ENCODE measurements at regions not wholly inside any gene's neighbourhood (a gene's known extent, or its start where the extent isn't known, plus 50 kb on each side); places are given as distances from the start of the nearest gene placed in this dataset.

GRCh38 chr2:236688563-236689392, 119.2 kb downstream of the ACKR3 start:
- no peak overlapping the region for H3K4me3 ChIP-seq (replicated peaks; ENCODE audit: low read depth, low read length)
- no peak for TF ChIP-seq CTCF (IDR thresholded peaks at IDR 0.05; ENCODE audit: low read depth, low read length, missing control alignments)
- DNase-seq (ENCODE audit: extremely low read depth, low read depth): no peak

- no peak for TF ChIP-seq CTCF (IDR thresholded peaks at IDR 0.05; ENCODE audit: low read depth, low read length, missing control alignments)
- no peak overlapping the region for H3K4me3 ChIP-seq (replicated peaks; ENCODE audit: low read depth, low read length)
- DNase-seq (ENCODE audit: extremely low read depth, low read depth): no peak
Measured at GRCh38 chr2:236689393-236689700, 119.7 kb downstream of the ACKR3 start.

GRCh38 chr2:236689981-236690380, 120.4 kb downstream of the ACKR3 start:
- H3K4me3 ChIP-seq (replicated peaks; ENCODE audit: low read depth, low read length): no peak overlapping the region
- no peak for TF ChIP-seq CTCF (IDR thresholded peaks at IDR 0.05; ENCODE audit: low read depth, low read length, missing control alignments)
- no peak for DNase-seq (ENCODE audit: extremely low read depth, low read depth)

- DNase-seq (ENCODE audit: extremely low read depth, low read depth): no peak
- no peak for TF ChIP-seq CTCF (IDR thresholded peaks at IDR 0.05; ENCODE audit: low read depth, low read length, missing control alignments)
- H3K4me3 ChIP-seq (replicated peaks; ENCODE audit: low read depth, low read length): no peak overlapping the region
Measured at GRCh38 chr2:236690726-236691125, 121.1 kb downstream of the ACKR3 start.

GRCh38 chr2:236691799-236692167, 122.2 kb downstream of the ACKR3 start:
- no peak for DNase-seq (ENCODE audit: extremely low read depth, low read depth)
- H3K4me3 ChIP-seq (replicated peaks; ENCODE audit: low read depth, low read length): no peak overlapping the region
- TF ChIP-seq CTCF (IDR thresholded peaks at IDR 0.05; ENCODE audit: low read depth, low read length, missing control alignments): no peak

GRCh38 chr2:236692937-236693336, 123.3 kb downstream of the ACKR3 start:
- H3K4me3 ChIP-seq (replicated peaks; ENCODE audit: low read depth, low read length): no peak overlapping the region
- DNase-seq (ENCODE audit: extremely low read depth, low read depth): no peak
- no peak for TF ChIP-seq CTCF (IDR thresholded peaks at IDR 0.05; ENCODE audit: low read depth, low read length, missing control alignments)

- no peak overlapping the region for H3K4me3 ChIP-seq (replicated peaks; ENCODE audit: low read depth, low read length)
- DNase-seq (ENCODE audit: extremely low read depth, low read depth): no peak
- TF ChIP-seq CTCF (IDR thresholded peaks at IDR 0.05; ENCODE audit: low read depth, low read length, missing control alignments): no peak
Measured at GRCh38 chr2:236693531-236693930, 123.9 kb downstream of the ACKR3 start.
